Adipocyte (in vitro differentiated cells): ENCODE measurements at regions not wholly inside any gene's neighbourhood (a gene's known extent, or its start where the extent isn't known, plus 50 kb on each side); places are given as distances from the start of the nearest gene placed in this dataset.

Experiments
- DNase-seq: peaks from one replicate; pipeline ENCODE4 v3.0.0-alpha.2; 2015; ENCODE audit warnings: low read depth
- H3K27me3 ChIP-seq: replicated peaks from 2 replicates; pipeline ENCODE4 v1.7.0; 2013; ENCODE audit warnings: mild to moderate bottlenecking, low read length, moderate library complexity; ENCODE audit not compliant: control insufficient read depth, insufficient read depth
- H3K36me3 ChIP-seq: 2 replicates; pipeline ENCODE4 v1.7.0; 2013; ENCODE audit warnings: low read length, mild to moderate bottlenecking, moderate library complexity; ENCODE audit not compliant: control insufficient read depth, insufficient read depth, severe bottlenecking
- H3K4me1 ChIP-seq: 2 replicates; pipeline ENCODE4 v1.7.0; 2013; ENCODE audit warnings: mild to moderate bottlenecking, low read length, moderate library complexity; ENCODE audit not compliant: control insufficient read depth, insufficient read depth
- H3K4me3 ChIP-seq: 2 replicates; pipeline ENCODE4 v1.7.0; 2013; ENCODE audit warnings: mild to moderate bottlenecking, low read length, moderate library complexity
- H3K9ac ChIP-seq: 2 replicates; pipeline ENCODE4 v1.7.0; 2013; ENCODE audit warnings: mild to moderate bottlenecking, low read length, moderate library complexity
- H3K9me3 ChIP-seq: 2 replicates; pipeline ENCODE4 v1.7.0; 2013; ENCODE audit warnings: mild to moderate bottlenecking, low read length, moderate library complexity; ENCODE audit not compliant: control insufficient read depth

GRCh38 chr4:145346081-145346480, 135.6 kb upstream of the SMAD1 start:
- Histone ChIP-seq H3K4me1 (no peaks in the 10 kb centered on the region), H3K4me3 (no peak overlapping the region), H3K27me3 (no peaks in the 10 kb centered on the region), H3K9ac (no peak overlapping the region), H3K9me3 (peaks cover 3% of the 10 kb centered on the region), H3K36me3 (no peaks in the 10 kb centered on the region)
- DNase-seq, result no peak

GRCh38 chr4:145345401-145345800, 136.3 kb upstream of the SMAD1 start:
- Histone ChIP-seq H3K36me3 (no peaks in the 10 kb centered on the region), H3K4me1 (peaks cover 1% of the 10 kb centered on the region), H3K4me3 (no peak overlapping the region), H3K9ac (no peak overlapping the region), H3K27me3 (no peaks in the 10 kb centered on the region), H3K9me3 (peaks cover 3% of the 10 kb centered on the region)
- DNase-seq, result no peak

- no peak for DNase-seq
- no peak overlapping the region for H3K4me3 ChIP-seq
- no peak overlapping the region for H3K9ac ChIP-seq
Observed at GRCh38 chr4:145341381-145341780, 140.3 kb upstream of the SMAD1 start.

GRCh38 chr4:145340071-145340675, 141.5 kb upstream of the SMAD1 start:
- Histone ChIP-seq H3K9me3 (no peaks in the 10 kb centered on the region), H3K9ac (no peak overlapping the region), H3K4me3 (no peak overlapping the region), H3K27me3 (no peaks in the 10 kb centered on the region), H3K36me3 (no peaks in the 10 kb centered on the region), H3K4me1 (peaks cover 4% of the 10 kb centered on the region)
- DNase-seq, result no peak

More at GRCh38 chr4:145341381-145341780, 140.3 kb upstream of the SMAD1 start:
- Histone ChIP-seq H3K4me1 (peaks cover 4% of the 10 kb centered on the region), H3K36me3 (no peaks in the 10 kb centered on the region), H3K9me3 (no peaks in the 10 kb centered on the region), H3K27me3 (no peaks in the 10 kb centered on the region)

- H3K36me3 ChIP-seq, result no peaks in the 10 kb centered on the region
- H3K27me3 ChIP-seq, result no peaks in the 10 kb centered on the region
- H3K4me3 ChIP-seq, result no peak overlapping the region
- H3K9ac ChIP-seq, result no peak overlapping the region
- no peaks in the 10 kb centered on the region for H3K9me3 ChIP-seq
- H3K4me1 ChIP-seq, result peaks cover 4% of the 10 kb centered on the region
- DNase-seq, result no peak
Observed at GRCh38 chr4:145339075-145339725, 142.5 kb upstream of the SMAD1 start.

GRCh38 chr4:145338568-145338967, 143.1 kb upstream of the SMAD1 start:
- H3K9ac ChIP-seq, result no peak overlapping the region
- DNase-seq, result no peak
- no peaks in the 10 kb centered on the region for H3K9me3 ChIP-seq
- no peak overlapping the region for H3K4me3 ChIP-seq
- H3K36me3 ChIP-seq, result no peaks in the 10 kb centered on the region
- H3K4me1 ChIP-seq, result peaks cover 4% of the 10 kb centered on the region
- H3K27me3 ChIP-seq, result no peaks in the 10 kb centered on the region

GRCh38 chr4:145337391-145337790, 144.3 kb upstream of the SMAD1 start:
- Histone ChIP-seq H3K9ac (no peak overlapping the region), H3K9me3 (no peaks in the 10 kb centered on the region), H3K4me3 (no peak overlapping the region), H3K4me1 (peaks cover 4% of the 10 kb centered on the region), H3K27me3 (no peaks in the 10 kb centered on the region), H3K36me3 (no peaks in the 10 kb centered on the region)
- no peak for DNase-seq

GRCh38 chr4:145333786-145334185, 147.9 kb upstream of the SMAD1 start:
- no peaks in the 10 kb centered on the region for H3K9me3 ChIP-seq
- no peaks in the 10 kb centered on the region for H3K36me3 ChIP-seq
- no peak for DNase-seq
- H3K4me1 ChIP-seq, result peaks cover 9% of the 10 kb centered on the region
- no peak overlapping the region for H3K9ac ChIP-seq
- no peaks in the 10 kb centered on the region for H3K27me3 ChIP-seq
- no peak overlapping the region for H3K4me3 ChIP-seq

GRCh38 chr4:145326491-145326890, 146.1 kb upstream of the OTUD4 start:
- Histone ChIP-seq H3K9me3 (no peaks in the 10 kb centered on the region), H3K4me3 (no peak overlapping the region), H3K9ac (no peak overlapping the region), H3K4me1 (peaks cover 12% of the 10 kb centered on the region), H3K27me3 (no peaks in the 10 kb centered on the region), H3K36me3 (no peaks in the 10 kb centered on the region)
- no peak for DNase-seq

GRCh38 chr4:145324161-145324560, 143.8 kb upstream of the OTUD4 start:
- peak; percentile 22 for DNase-seq
- H3K9me3 ChIP-seq, result no peaks in the 10 kb centered on the region
- no peaks in the 10 kb centered on the region for H3K36me3 ChIP-seq
- H3K9ac ChIP-seq, result no peak overlapping the region
- peaks cover 11% of the 10 kb centered on the region for H3K4me1 ChIP-seq
- H3K4me3 ChIP-seq, result no peak overlapping the region
- H3K27me3 ChIP-seq, result no peaks in the 10 kb centered on the region

GRCh38 chr4:145320294-145320693, 139.9 kb upstream of the OTUD4 start:
- Histone ChIP-seq H3K4me3 (no peak overlapping the region), H3K9me3 (no peaks in the 10 kb centered on the region), H3K9ac (no peak overlapping the region), H3K4me1 (peaks cover 11% of the 10 kb centered on the region), H3K36me3 (no peaks in the 10 kb centered on the region), H3K27me3 (peaks cover 10% of the 10 kb centered on the region)
- DNase-seq, result no peak

- no peak overlapping the region for H3K4me3 ChIP-seq
- DNase-seq, result no peak
Observed at GRCh38 chr4:145319751-145320150, 139.4 kb upstream of the OTUD4 start.

More at GRCh38 chr4:145319751-145320150, 139.4 kb upstream of the OTUD4 start:
- no peaks in the 10 kb centered on the region for H3K9me3 ChIP-seq
- peaks cover 12% of the 10 kb centered on the region for H3K4me1 ChIP-seq
- no peak overlapping the region for H3K9ac ChIP-seq
- H3K27me3 ChIP-seq, result peaks cover 10% of the 10 kb centered on the region
- H3K36me3 ChIP-seq, result no peaks in the 10 kb centered on the region
